Tibial nerve (tissue), 4 donors: ENCODE measurements at regions not wholly inside any gene's neighbourhood (a gene's known extent, or its start where the extent isn't known, plus 50 kb on each side); places are given as distances from the start of the nearest gene placed in this dataset.

ENCODE experiments used
- DNase-seq, 2 donors: peaks; one replicate each; pipeline ENCODE4 v3.0.0-alpha.2; 2019; ENCODE audit warnings: low spot score in 2 of 2
- H3K27ac ChIP-seq, 4 donors: fragments of 200-600 bp; sonication (generic) in 3 of 4; one replicate each; pipeline ENCODE4 v1.5.1; 2017 to 2019; ENCODE audit warnings: mild to moderate bottlenecking in 1 of 4
- H3K27me3 ChIP-seq, 2 donors: fragments of 200-600 bp; sonication (generic) in 1 of 2; one replicate each; pipeline versions ENCODE4 v1.5.1 to v1.6.0; 2017 to 2019
- H3K36me3 ChIP-seq, 3 donors: fragments of 200-600 bp; sonication (generic); one replicate each; pipeline ENCODE4 v1.5.1; 2018 to 2019
- H3K4me1 ChIP-seq, 4 donors: fragments of 200-600 bp; sonication (generic) in 3 of 4; one replicate each; pipeline ENCODE4 v1.5.1; 2017 to 2019
- H3K4me3 ChIP-seq, 4 donors: fragments of 200-600 bp; sonication (generic) in 3 of 4; one replicate each; pipeline ENCODE4 v1.5.1; 2017 to 2019; ENCODE audit warnings: mild to moderate bottlenecking in 1 of 4, moderate library complexity in 1 of 4
- H3K9me3 ChIP-seq, 4 donors: fragments of 200-600 bp; sonication (generic) in 3 of 4; one replicate each; pipeline ENCODE4 v1.5.1; 2017 to 2019
- EP300 ChIP-seq, 2 donors: sonication (generic); formaldehyde crosslinking; IDR thresholded peaks; one replicate each; pipeline ENCODE4 v1.6.1; 2017; ENCODE audit warnings: antibody characterized with exemption in 2 of 2, mild to moderate bottlenecking in 1 of 2
- POLR2A ChIP-seq, 2 donors: fragments of 450-650 bp; IDR thresholded peaks; one replicate each; pipeline ENCODE4 v1.6.1; 2017; ENCODE audit warnings: antibody characterized with exemption in 2 of 2, mild to moderate bottlenecking in 2 of 2, moderate library complexity in 2 of 2
- WGBS, 2 donors: methylation state at CpG; one replicate each; pipeline ENCODE4 v1.1.5; 2018; 5-methylcytosine and 5-hydroxymethylcytosine counted together
- TF ChIP-seq, protein P1 (sequence below), 5 experiments: fragments of 200-600 bp in 3 of 5; fragments of 450-650 bp in 2 of 5; sonication (generic) in 3 of 5; IDR thresholded peaks; one replicate each; pipeline ENCODE4 v1.5.1; 2016 to 2019; ENCODE audit warnings: antibody characterized with exemption in 5 of 5, mild to moderate bottlenecking in 3 of 5, moderate library complexity in 2 of 5

DNA sequence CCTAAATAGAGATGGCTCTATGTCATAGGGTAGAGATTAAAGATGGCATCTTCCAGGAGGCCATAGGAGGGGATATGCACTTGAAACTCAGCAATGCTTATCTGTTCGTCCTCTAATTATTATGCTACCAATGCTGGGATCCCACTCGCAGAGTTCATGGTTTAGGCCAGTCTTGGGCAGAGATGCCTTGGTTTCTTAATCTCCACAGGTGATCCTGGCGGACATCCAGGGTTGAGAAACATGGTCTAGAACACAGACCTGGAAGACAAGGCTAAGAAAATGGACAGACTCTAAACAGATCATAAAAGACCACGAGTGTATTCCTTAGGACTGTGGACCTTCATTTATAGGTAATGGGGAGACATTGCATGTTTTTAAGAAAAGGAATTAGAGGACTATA lies 70.0 kb upstream of the IRS2 start:
- H3K4me1 ChIP-seq, result no peaks in the 10 kb centered on the region
- WGBS, 2 donors, result 80 to 84% methylated on average over 4 of the region's 4 CpGs
- peaks cover 0 to 6% of the 10 kb centered on the region in 2 donors for H3K27me3 ChIP-seq
- no peaks in the 10 kb centered on the region for H3K36me3 ChIP-seq
- no peaks in the 10 kb centered on the region for H3K9me3 ChIP-seq
- no peak overlapping the region for H3K27ac ChIP-seq
- no peak for TF ChIP-seq EP300 (IDR thresholded peaks at IDR 0.05)
- no peak for TF ChIP-seq POLR2A (IDR thresholded peaks at IDR 0.05)
- TF ChIP-seq, protein P1, sequence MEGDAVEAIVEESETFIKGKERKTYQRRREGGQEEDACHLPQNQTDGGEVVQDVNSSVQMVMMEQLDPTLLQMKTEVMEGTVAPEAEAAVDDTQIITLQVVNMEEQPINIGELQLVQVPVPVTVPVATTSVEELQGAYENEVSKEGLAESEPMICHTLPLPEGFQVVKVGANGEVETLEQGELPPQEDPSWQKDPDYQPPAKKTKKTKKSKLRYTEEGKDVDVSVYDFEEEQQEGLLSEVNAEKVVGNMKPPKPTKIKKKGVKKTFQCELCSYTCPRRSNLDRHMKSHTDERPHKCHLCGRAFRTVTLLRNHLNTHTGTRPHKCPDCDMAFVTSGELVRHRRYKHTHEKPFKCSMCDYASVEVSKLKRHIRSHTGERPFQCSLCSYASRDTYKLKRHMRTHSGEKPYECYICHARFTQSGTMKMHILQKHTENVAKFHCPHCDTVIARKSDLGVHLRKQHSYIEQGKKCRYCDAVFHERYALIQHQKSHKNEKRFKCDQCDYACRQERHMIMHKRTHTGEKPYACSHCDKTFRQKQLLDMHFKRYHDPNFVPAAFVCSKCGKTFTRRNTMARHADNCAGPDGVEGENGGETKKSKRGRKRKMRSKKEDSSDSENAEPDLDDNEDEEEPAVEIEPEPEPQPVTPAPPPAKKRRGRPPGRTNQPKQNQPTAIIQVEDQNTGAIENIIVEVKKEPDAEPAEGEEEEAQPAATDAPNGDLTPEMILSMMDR (IDR thresholded peaks at IDR 0.05), result no peak
- no peak overlapping the region for H3K4me3 ChIP-seq
- DNase-seq, result no peak

DNA sequence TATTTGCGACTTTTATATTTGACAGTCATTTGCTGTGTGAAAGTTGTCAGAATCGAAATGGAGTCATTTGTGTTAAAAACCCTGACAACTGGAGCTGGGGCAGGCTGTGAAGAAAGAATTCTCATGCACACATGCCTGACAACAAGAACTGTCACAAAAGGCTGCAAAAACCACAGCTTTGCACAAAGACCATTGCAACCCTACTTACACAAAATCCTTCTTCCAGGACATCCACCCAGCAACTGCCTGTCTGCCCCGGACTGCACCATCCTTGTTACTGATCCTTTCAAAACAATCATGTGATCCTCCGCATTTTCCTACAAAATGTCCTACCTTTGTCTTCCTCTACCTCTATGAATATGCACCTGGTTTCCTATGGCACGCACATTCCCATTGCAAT lies 66.8 kb upstream of the IRS2 start:
- DNase-seq, result no peak

DNA sequence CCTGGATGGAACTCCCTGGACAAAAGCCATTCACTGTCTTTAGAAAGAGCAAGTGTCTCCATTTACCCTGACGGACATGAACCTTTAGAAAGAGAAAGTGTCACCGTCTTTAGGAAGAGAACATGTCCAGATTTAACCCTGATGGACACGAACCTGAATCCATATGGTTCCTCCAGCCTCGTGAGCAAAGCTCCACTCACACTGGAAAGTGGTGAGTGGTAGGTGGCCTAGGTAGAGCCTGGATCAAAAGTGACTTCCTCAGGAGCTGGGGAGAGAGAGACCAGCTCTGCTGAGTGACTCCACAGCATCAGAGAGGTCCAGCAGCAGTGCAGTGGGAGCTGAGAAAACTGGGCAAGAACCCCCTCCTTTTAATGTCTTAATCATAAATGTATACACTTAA lies 59.8 kb upstream of the IRS2 start:
- TF ChIP-seq EP300 (IDR thresholded peaks at IDR 0.05) (no peak), POLR2A (IDR thresholded peaks at IDR 0.05) (no peak)
- TF ChIP-seq, protein P1 (IDR thresholded peaks at IDR 0.05), result no peak

More for the DNA sequence above, 66.8 kb upstream of the IRS2 start:
- Histone ChIP-seq H3K27me3 (no peaks in the 10 kb centered on the region), H3K36me3 (no peaks in the 10 kb centered on the region), H3K4me1 (no peaks in the 10 kb centered on the region), H3K9me3 (no peaks in the 10 kb centered on the region), H3K27ac (no peak overlapping the region), H3K4me3 (no peak overlapping the region)
- TF ChIP-seq POLR2A (IDR thresholded peaks at IDR 0.05), result no peak
- TF ChIP-seq, protein P1 (IDR thresholded peaks at IDR 0.05), result no peak
- TF ChIP-seq EP300 (IDR thresholded peaks at IDR 0.05), result no peak
- 88 to 91% methylated on average over 5 of the region's 5 CpGs for WGBS, 2 donors

DNA sequence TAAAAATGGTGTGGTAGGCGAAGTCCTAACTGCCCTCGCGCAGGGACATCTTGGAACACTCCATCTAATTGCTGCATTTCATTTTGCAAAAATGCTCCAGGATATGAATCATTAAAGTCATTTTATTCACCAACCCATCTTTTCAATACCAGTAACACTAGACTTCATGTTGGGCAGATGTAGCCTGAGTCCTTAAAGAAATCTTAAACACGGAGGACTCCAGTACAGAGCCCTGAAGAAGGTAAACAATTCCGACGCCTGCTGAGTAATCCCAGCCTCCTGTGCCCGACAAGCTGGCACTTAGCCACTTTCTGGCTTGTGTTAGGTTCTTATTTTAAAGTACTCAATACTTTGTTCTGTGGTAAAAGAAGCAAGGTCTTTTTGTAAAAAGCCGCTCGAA lies 58.0 kb upstream of the IRS2 start:
- TF ChIP-seq, protein P1 (IDR thresholded peaks at IDR 0.05), result no peak
- TF ChIP-seq POLR2A (IDR thresholded peaks at IDR 0.05) (no peak), EP300 (IDR thresholded peaks at IDR 0.05) (no peak)
- 76% methylated on average over 9 of the region's 9 CpGs for WGBS, 2 donors
- H3K4me3 ChIP-seq, result no peak overlapping the region
- DNase-seq, result no peak
- no peaks in the 10 kb centered on the region for H3K9me3 ChIP-seq
- no peaks in the 10 kb centered on the region for H3K27me3 ChIP-seq
- H3K36me3 ChIP-seq, result no peaks in the 10 kb centered on the region
- no peak overlapping the region for H3K27ac ChIP-seq
- H3K4me1 ChIP-seq, result no peaks in the 10 kb centered on the region

More for the DNA sequence above, 59.8 kb upstream of the IRS2 start:
- DNase-seq, result no peak
- 52 to 54% methylated on average over 4 of the region's 4 CpGs for WGBS, 2 donors
- no peaks in the 10 kb centered on the region for H3K4me1 ChIP-seq
- H3K27me3 ChIP-seq, result no peaks in the 10 kb centered on the region
- no peaks in the 10 kb centered on the region for H3K9me3 ChIP-seq
- no peaks in the 10 kb centered on the region for H3K36me3 ChIP-seq
- no peak overlapping the region for H3K4me3 ChIP-seq
- H3K27ac ChIP-seq, result no peak overlapping the region

DNA sequence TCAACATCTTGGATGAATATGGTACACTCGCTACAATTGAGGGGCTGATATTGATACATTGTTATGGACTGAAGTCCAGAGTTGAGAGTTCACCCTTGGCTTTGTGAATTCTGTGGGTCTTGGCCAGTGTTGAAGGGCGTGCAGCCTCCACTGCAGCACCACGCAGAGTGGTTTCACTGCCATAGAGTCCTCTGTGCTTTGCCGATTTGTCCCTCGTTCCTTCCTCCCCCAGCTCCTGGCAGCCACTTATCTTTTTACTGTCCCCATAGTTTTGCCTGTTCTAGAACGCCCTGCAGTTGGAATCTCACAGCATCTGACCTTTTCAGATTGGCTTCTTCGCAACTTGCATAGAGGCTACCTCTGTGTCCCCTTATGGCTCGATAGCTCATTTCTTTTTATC lies 57.3 kb upstream of the IRS2 start:
- 71 to 76% methylated on average over 8 of the region's 8 CpGs for WGBS, 2 donors
- no peaks in the 10 kb centered on the region for H3K4me1 ChIP-seq
- no peak overlapping the region for H3K27ac ChIP-seq
- TF ChIP-seq, protein P1 (IDR thresholded peaks at IDR 0.05), result no peak
- TF ChIP-seq EP300 (IDR thresholded peaks at IDR 0.05) (no peak), POLR2A (IDR thresholded peaks at IDR 0.05) (no peak)
- no peak overlapping the region for H3K4me3 ChIP-seq
- DNase-seq, result no peak
- no peaks in the 10 kb centered on the region for H3K9me3 ChIP-seq
- no peaks in the 10 kb centered on the region for H3K36me3 ChIP-seq
- H3K27me3 ChIP-seq, result no peaks in the 10 kb centered on the region
